Smooth muscle cell (in vitro differentiated cells): ENCODE measurements at regions not wholly inside any gene's neighbourhood (a gene's known extent, or its start where the extent isn't known, plus 50 kb on each side); places are given as distances from the start of the nearest gene placed in this dataset.

Experiments
- DNase-seq: peaks from one replicate; lab custom pipeline; 2025; ENCODE audit not compliant: unreplicated experiment; lab: John Stamatoyannopoulos, UW
- H2AFZ ChIP-seq: fragments of 200-600 bp; sonication (generic); 2 replicates; pipeline ENCODE4 v1.6.0; 2016; ENCODE audit warnings: antibody characterized with exemption, low read depth, mild to moderate bottlenecking
- H3F3A ChIP-seq: fragments of 200-600 bp; sonication (generic); 2 replicates; pipeline ENCODE4 v1.6.0; 2017; ENCODE audit warnings: antibody characterized with exemption, low read depth
- H3K27ac ChIP-seq: fragments of 200-600 bp; sonication (generic); 2 replicates; pipeline ENCODE4 v1.5.1; 2016; ENCODE audit warnings: low read depth, mild to moderate bottlenecking
- H3K27me3 ChIP-seq: fragments of 200-600 bp; sonication (generic); 2 replicates; pipeline ENCODE4 v1.6.1; 2016; ENCODE audit warnings: low read depth, mild to moderate bottlenecking
- H3K36me3 ChIP-seq: fragments of 200-600 bp; sonication (generic); 2 replicates; pipeline ENCODE4 v1.5.1; 2016; ENCODE audit warnings: low read depth
- H3K4me1 ChIP-seq: fragments of 200-600 bp; sonication (generic); 2 replicates; pipeline ENCODE4 v1.5.1; 2016; ENCODE audit warnings: low read depth
- H3K4me2 ChIP-seq: fragments of 200-600 bp; sonication (generic); 2 replicates; pipeline ENCODE4 v1.6.0; 2016; ENCODE audit warnings: mild to moderate bottlenecking
- H3K4me3 ChIP-seq: fragments of 200-600 bp; sonication (generic); 2 replicates; pipeline ENCODE4 v1.5.1; 2016; ENCODE audit warnings: mild to moderate bottlenecking
- H3K79me2 ChIP-seq: fragments of 200-600 bp; sonication (generic); 2 replicates; pipeline ENCODE4 v1.6.0; 2016; ENCODE audit warnings: low read depth, mild to moderate bottlenecking
- H3K9ac ChIP-seq: fragments of 200-600 bp; sonication (generic); 2 replicates; pipeline ENCODE4 v1.6.0; 2016; ENCODE audit warnings: low read depth
- H3K9me3 ChIP-seq: fragments of 200-600 bp; sonication (generic); replicated peaks from 2 replicates; pipeline ENCODE4 v1.5.1; 2016; ENCODE audit warnings: low read depth
- H4K20me1 ChIP-seq: fragments of 200-600 bp; sonication (generic); 2 replicates; pipeline ENCODE4 v1.6.0; 2016; ENCODE audit warnings: low read depth
- CTCF ChIP-seq: fragments of 200-600 bp; sonication (generic); IDR thresholded peaks from 2 replicates; pipeline ENCODE4 v1.5.1; 2017; ENCODE audit warnings: borderline replicate concordance, mild to moderate bottlenecking, antibody characterized with exemption; ENCODE audit not compliant: insufficient read depth, poor library complexity, severe bottlenecking
- WGBS: methylation state at CpG from one replicate; pipeline ENCODE4 v1.1.7; 2016; ENCODE audit warnings: low lambda C conversion rate; 5-methylcytosine and 5-hydroxymethylcytosine counted together

- Histone ChIP-seq H3K27ac (no peak overlapping the region), H3K9ac (no peak overlapping the region), H3K4me1 (no peaks in the 10 kb centered on the region), H3K9me3 (no peaks in the 10 kb centered on the region), H3K36me3 (no peaks in the 10 kb centered on the region), H3K4me3 (no peak overlapping the region), H2AFZ (no peak overlapping the region), H3K4me2 (no peak overlapping the region), H4K20me1 (no peaks in the 10 kb centered on the region), H3K79me2 (no peaks in the 10 kb centered on the region), H3K27me3 (no peaks in the 10 kb centered on the region), H3F3A (no peaks in the 10 kb centered on the region)
- no peak for DNase-seq
- TF ChIP-seq CTCF, result no peak
Observed at GRCh38 chr13:90783273-90783672, 564.2 kb upstream of the MIR17HG start.

GRCh38 chr13:90787007-90787406 is 560.5 kb upstream of the MIR17HG start:
- Histone ChIP-seq H2AFZ (no peak overlapping the region), H3K79me2 (no peaks in the 10 kb centered on the region), H4K20me1 (no peaks in the 10 kb centered on the region), H3F3A (no peaks in the 10 kb centered on the region), H3K27ac (no peak overlapping the region), H3K36me3 (no peaks in the 10 kb centered on the region), H3K9me3 (no peaks in the 10 kb centered on the region), H3K4me3 (no peak overlapping the region), H3K4me1 (no peaks in the 10 kb centered on the region), H3K9ac (no peak overlapping the region), H3K4me2 (no peak overlapping the region), H3K27me3 (no peaks in the 10 kb centered on the region)
- DNase-seq, result no peak
- no peak for TF ChIP-seq CTCF

GRCh38 chr13:90792335-90792734 is 555.2 kb upstream of the MIR17HG start:
- no peak for DNase-seq
- Histone ChIP-seq H3K27me3 (no peaks in the 10 kb centered on the region), H3K4me2 (no peak overlapping the region), H4K20me1 (no peaks in the 10 kb centered on the region), H2AFZ (no peak overlapping the region), H3K4me1 (no peaks in the 10 kb centered on the region), H3K9ac (no peak overlapping the region), H3K27ac (no peak overlapping the region), H3K4me3 (no peak overlapping the region), H3F3A (no peaks in the 10 kb centered on the region), H3K36me3 (no peaks in the 10 kb centered on the region), H3K9me3 (no peaks in the 10 kb centered on the region), H3K79me2 (no peaks in the 10 kb centered on the region)
- WGBS, result 71% methylated on average over 1 of the region's 1 CpG
- no peak for TF ChIP-seq CTCF

- no peaks in the 10 kb centered on the region for H3F3A ChIP-seq
- H3K9me3 ChIP-seq, result no peaks in the 10 kb centered on the region
- H3K4me1 ChIP-seq, result no peaks in the 10 kb centered on the region
- WGBS, result 87% methylated on average over 3 of the region's 3 CpGs
- no peaks in the 10 kb centered on the region for H3K27me3 ChIP-seq
- no peak overlapping the region for H3K4me3 ChIP-seq
- H4K20me1 ChIP-seq, result no peaks in the 10 kb centered on the region
- H3K79me2 ChIP-seq, result no peaks in the 10 kb centered on the region
- TF ChIP-seq CTCF, result no peak
- DNase-seq, result no peak
- H2AFZ ChIP-seq, result no peak overlapping the region
- H3K27ac ChIP-seq, result no peak overlapping the region
- no peak overlapping the region for H3K9ac ChIP-seq
- no peak overlapping the region for H3K4me2 ChIP-seq
- no peaks in the 10 kb centered on the region for H3K36me3 ChIP-seq
Observed at GRCh38 chr13:90793261-90793820, 554.1 kb upstream of the MIR17HG start.
